ENCODE measurements at regions not wholly inside any gene's neighbourhood (a gene's known extent, or its start where the extent isn't known, plus 50 kb on each side); places are given as distances from the start of the nearest gene placed in this dataset.

GRCh38 chr22:47340851-47341436 lies 578.5 kb downstream of the TBC1D22A start:
- TF ChIP-seq, protein P1, sequence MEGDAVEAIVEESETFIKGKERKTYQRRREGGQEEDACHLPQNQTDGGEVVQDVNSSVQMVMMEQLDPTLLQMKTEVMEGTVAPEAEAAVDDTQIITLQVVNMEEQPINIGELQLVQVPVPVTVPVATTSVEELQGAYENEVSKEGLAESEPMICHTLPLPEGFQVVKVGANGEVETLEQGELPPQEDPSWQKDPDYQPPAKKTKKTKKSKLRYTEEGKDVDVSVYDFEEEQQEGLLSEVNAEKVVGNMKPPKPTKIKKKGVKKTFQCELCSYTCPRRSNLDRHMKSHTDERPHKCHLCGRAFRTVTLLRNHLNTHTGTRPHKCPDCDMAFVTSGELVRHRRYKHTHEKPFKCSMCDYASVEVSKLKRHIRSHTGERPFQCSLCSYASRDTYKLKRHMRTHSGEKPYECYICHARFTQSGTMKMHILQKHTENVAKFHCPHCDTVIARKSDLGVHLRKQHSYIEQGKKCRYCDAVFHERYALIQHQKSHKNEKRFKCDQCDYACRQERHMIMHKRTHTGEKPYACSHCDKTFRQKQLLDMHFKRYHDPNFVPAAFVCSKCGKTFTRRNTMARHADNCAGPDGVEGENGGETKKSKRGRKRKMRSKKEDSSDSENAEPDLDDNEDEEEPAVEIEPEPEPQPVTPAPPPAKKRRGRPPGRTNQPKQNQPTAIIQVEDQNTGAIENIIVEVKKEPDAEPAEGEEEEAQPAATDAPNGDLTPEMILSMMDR (IDR thresholded peaks at IDR 0.05), result no peak
- TF ChIP-seq POLR2A (IDR thresholded peaks at IDR 0.05), result no peak

Measured in heart left ventricle (tissue), 13 donors.